GM06990 (cell line): ENCODE measurements at regions not wholly inside any gene's neighbourhood (a gene's known extent, or its start where the extent isn't known, plus 50 kb on each side); places are given as distances from the start of the nearest gene placed in this dataset.
A peak's percentile ranks its signal among the peaks of the same experiment; 100 is the strongest.
"Not testable (repeated sequence)": the region's sequence is repeated elsewhere in the genome, so short reads cannot be mapped to it uniquely, and the experiment has no call there.

Experiments
- DNase-seq: peaks from one replicate; pipeline ENCODE4 v3.0.0-alpha.2; 2011; ENCODE audit not compliant: insufficient read length; ENCODE audit errors: extremely low read depth
- H3K27me3 ChIP-seq: replicated peaks from 2 replicates; pipeline ENCODE4 v1.6.0; 2011; ENCODE audit warnings: low read length; ENCODE audit not compliant: control insufficient read depth, insufficient read depth
- H3K36me3 ChIP-seq: 2 replicates; pipeline ENCODE4 v1.5.1; 2011; ENCODE audit warnings: low read length; ENCODE audit not compliant: control insufficient read depth, insufficient read depth
- H3K4me3 ChIP-seq: replicated peaks from 2 replicates; pipeline ENCODE4 v1.5.1; 2011; ENCODE audit warnings: low read depth, mild to moderate bottlenecking, control low read depth, low read length
- CTCF ChIP-seq: IDR thresholded peaks from 2 replicates; pipeline ENCODE4 v1.5.1; 2011; ENCODE audit warnings: low read length, control low read depth, mild to moderate bottlenecking, inconsistent platforms; ENCODE audit not compliant: insufficient read depth, poor library complexity, severe bottlenecking

GRCh38 chr3:25056-25455 is 171.5 kb upstream of the CHL1 start:
- Histone ChIP-seq H3K4me3 (no peak overlapping the region), H3K27me3 (no peaks in the 10 kb centered on the region), H3K36me3 (no peaks in the 10 kb centered on the region)
- TF ChIP-seq CTCF = no peak
- DNase-seq = no peak

GRCh38 chr3:35985-36384 is 160.6 kb upstream of the CHL1 start:
- H3K36me3 ChIP-seq, DNase-seq: not testable (repeated sequence)

GRCh38 chr3:42871-43744 is 153.5 kb upstream of the CHL1 start:
- not testable (repeated sequence) for DNase-seq, H3K4me3 ChIP-seq, H3K27me3 ChIP-seq, H3K36me3 ChIP-seq
- peak; percentile 29 for TF ChIP-seq CTCF

More at GRCh38 chr3:35985-36384, 160.6 kb upstream of the CHL1 start:
- H3K27me3 ChIP-seq, H3K4me3 ChIP-seq: not testable (repeated sequence)

GRCh38 chr3:44028-44676 is 152.4 kb upstream of the CHL1 start:
- Histone ChIP-seq H3K27me3 (no peaks in the 10 kb centered on the region), H3K4me3 (no peak overlapping the region), H3K36me3 (no peaks in the 10 kb centered on the region)
- DNase-seq = no peak
- no peak for TF ChIP-seq CTCF

- not testable (repeated sequence) for DNase-seq, H3K4me3 ChIP-seq, H3K36me3 ChIP-seq, H3K27me3 ChIP-seq
Measured at GRCh38 chr3:44941-45340, 151.6 kb upstream of the CHL1 start.

- no peak overlapping the region for H3K4me3 ChIP-seq
- no peak for TF ChIP-seq CTCF
- DNase-seq = no peak
Measured at GRCh38 chr3:46576-46975, 150.0 kb upstream of the CHL1 start.

GRCh38 chr3:53441-53840 is 143.1 kb upstream of the CHL1 start:
- H3K27me3 ChIP-seq, DNase-seq, H3K36me3 ChIP-seq, H3K4me3 ChIP-seq: not testable (repeated sequence)

More at GRCh38 chr3:46576-46975, 150.0 kb upstream of the CHL1 start:
- Histone ChIP-seq H3K36me3 (no peaks in the 10 kb centered on the region), H3K27me3 (no peaks in the 10 kb centered on the region)
